CD14-positive monocyte (primary cell): ENCODE measurements at regions not wholly inside any gene's neighbourhood (a gene's known extent, or its start where the extent isn't known, plus 50 kb on each side); places are given as distances from the start of the nearest gene placed in this dataset.

ENCODE experiments used
- DNase-seq, 3 donors: peaks; one replicate each; pipeline ENCODE4 v3.0.0-alpha.2; 2011 to 2022
- H2AFZ ChIP-seq: 2 replicates; pipeline ENCODE4 v1.6.0; 2012; ENCODE audit warnings: mild to moderate bottlenecking, low read depth, low read length, inconsistent platforms; ENCODE audit not compliant: insufficient read depth, poor library complexity, severe bottlenecking
- H3K27ac ChIP-seq, 2 donors: 1 replicate in 1 of 2; 2 replicates in 1 of 2; pipeline ENCODE4 v1.5.1; 2012 to 2013; ENCODE audit warnings: low read length in 2 of 2, control low read depth in 1 of 2, inconsistent platforms in 1 of 2, low read depth in 1 of 2, mild to moderate bottlenecking in 1 of 2
- H3K27me3 ChIP-seq, 2 donors: one replicate each; pipeline versions ENCODE4 v1.6.0 to v1.6.1; 2011 to 2013; ENCODE audit warnings: low read length in 2 of 2; ENCODE audit not compliant: control insufficient read depth in 2 of 2, insufficient read depth in 2 of 2
- H3K36me3 ChIP-seq, 2 donors: replicated peaks in 1 of 2; 1 replicate in 1 of 2; 2 replicates in 1 of 2; pipeline versions ENCODE4 v1.5.1 to v1.6.1; 2012 to 2013; ENCODE audit warnings: low read length in 2 of 2, control low read depth in 1 of 2, inconsistent platforms in 1 of 2, mild to moderate bottlenecking in 1 of 2; ENCODE audit not compliant: insufficient read depth in 2 of 2, control insufficient read depth in 1 of 2
- H3K4me1 ChIP-seq, 2 donors: 1 replicate in 1 of 2; 2 replicates in 1 of 2; pipeline versions ENCODE4 v1.5.1 to v1.6.1; 2012 to 2013; ENCODE audit warnings: low read length in 2 of 2, control low read depth in 1 of 2, inconsistent platforms in 1 of 2, mild to moderate bottlenecking in 1 of 2, moderate library complexity in 1 of 2; ENCODE audit not compliant: insufficient read depth in 2 of 2, control insufficient read depth in 1 of 2
- H3K4me2 ChIP-seq: replicated peaks from 2 replicates; pipeline ENCODE3; 2012; ENCODE audit warnings: low read length, moderate library complexity, mild to moderate bottlenecking; ENCODE audit not compliant: poor library complexity, severe bottlenecking; ENCODE audit errors: extremely low read depth
- H3K4me3 ChIP-seq, 3 experiments: fragments of 200-600 bp in 1 of 3; sonication (generic) in 1 of 3; replicated peaks in 1 of 3; 1 replicate in 2 of 3; 2 replicates in 1 of 3; pipeline ENCODE4 v1.5.1; 2011 to 2013; ENCODE audit warnings: low read length in 3 of 3, mild to moderate bottlenecking in 3 of 3, control low read depth in 2 of 3, low read depth in 2 of 3, inconsistent platforms in 1 of 3, moderate library complexity in 1 of 3
- H3K79me2 ChIP-seq: 2 replicates; pipeline ENCODE4 v1.6.0; 2012; ENCODE audit warnings: mild to moderate bottlenecking, control low read depth, inconsistent platforms, low read length, moderate library complexity; ENCODE audit not compliant: insufficient read depth
- H3K9ac ChIP-seq: 2 replicates; pipeline ENCODE4 v1.6.0; 2017; ENCODE audit warnings: low read length, mild to moderate bottlenecking; ENCODE audit not compliant: insufficient read depth, poor library complexity, severe bottlenecking
- H3K9me3 ChIP-seq, 2 donors: replicated peaks in 1 of 2; 1 replicate in 1 of 2; 2 replicates in 1 of 2; pipeline versions ENCODE4 v1.5.1 to v1.6.1; 2012 to 2013; ENCODE audit warnings: low read length in 2 of 2, control low read depth in 1 of 2; ENCODE audit not compliant: control insufficient read depth in 1 of 2, insufficient read depth in 1 of 2
- H4K20me1 ChIP-seq: 2 replicates; pipeline ENCODE4 v1.6.0; 2012; ENCODE audit warnings: mild to moderate bottlenecking, low read length, control low read depth, moderate library complexity; ENCODE audit not compliant: insufficient read depth
- H3K27ac Mint-ChIP-seq, 7 donors: one replicate each; pipeline ENCODE4 v1.8.0; 2020; ENCODE audit warnings: mild to moderate bottlenecking in 7 of 7, mixed read lengths in 7 of 7, moderate library complexity in 6 of 7, inconsistent platforms in 2 of 7
- H3K27me3 Mint-ChIP-seq, 3 donors: one replicate each; pipeline ENCODE4 v1.8.0; 2021 to 2022; ENCODE audit warnings: low read depth in 3 of 3, mild to moderate bottlenecking in 3 of 3, mixed read lengths in 3 of 3, moderate library complexity in 3 of 3, inconsistent platforms in 1 of 3
- H3K36me3 Mint-ChIP-seq, 2 donors: one replicate each; pipeline ENCODE4 v1.8.0; 2020; ENCODE audit warnings: mixed read lengths in 2 of 2, inconsistent platforms in 1 of 2, mild to moderate bottlenecking in 1 of 2
- H3K4me1 Mint-ChIP-seq: one replicate; pipeline ENCODE4 v1.8.0; 2020; ENCODE audit warnings: mild to moderate bottlenecking, mixed read lengths
- H3K4me3 Mint-ChIP-seq, 2 donors: one replicate each; pipeline ENCODE4 v1.8.0; 2020; ENCODE audit warnings: mild to moderate bottlenecking in 2 of 2, mixed read lengths in 2 of 2, moderate library complexity in 1 of 2
- H3K9me3 Mint-ChIP-seq, 7 donors: one replicate each; pipeline ENCODE4 v1.8.0; 2020 to 2022; ENCODE audit warnings: mixed read lengths in 7 of 7, mild to moderate bottlenecking in 6 of 7, moderate library complexity in 6 of 7, inconsistent platforms in 2 of 7
- WGBS: methylation state at CpG from one replicate; pipeline ENCODE4 v1.1.5; 2013; ENCODE audit warnings: missing lambda C conversion rate; ENCODE audit not compliant: insufficient coverage; 5-methylcytosine and 5-hydroxymethylcytosine counted together
- intact Hi-C, 2 donors: fragments of 100-400 bp; cut with micrococcal nuclease; formaldehyde crosslinking; loops; one replicate each; pipeline versions ENCODE4 v1.15.0 to v1.15.1; 2023
- TF ChIP-seq, protein P1 (sequence below): fragments of 200-600 bp; IDR thresholded peaks from one replicate; pipeline ENCODE4 v1.8.0; 2022; ENCODE audit warnings: antibody characterized with exemption, mild to moderate bottlenecking

GRCh38 chr2:128666596-128666995 lies 347.9 kb upstream of the HS6ST1 start:
- no peaks in the 10 kb centered on the region for H3K36me3 ChIP-seq
- no peak for DNase-seq
- no peaks in the 10 kb centered on the region for H3K27me3 ChIP-seq
- no peak overlapping the region for H3K4me3 ChIP-seq
- no peak overlapping the region for H3K4me2 ChIP-seq
- no peaks in the 10 kb centered on the region for H3K9me3 ChIP-seq
- H4K20me1 ChIP-seq = no peaks in the 10 kb centered on the region
- peaks cover 0 to 8% (median 0%) of the 10 kb centered on the region in 7 donors for H3K9me3 Mint-ChIP-seq
- H3K27ac ChIP-seq = no peak overlapping the region
- H3K4me1 Mint-ChIP-seq = peaks cover 16% of the 10 kb centered on the region
- H2AFZ ChIP-seq = no peak overlapping the region
- H3K36me3 Mint-ChIP-seq = no peaks in the 10 kb centered on the region
- no peaks in the 10 kb centered on the region for H3K79me2 ChIP-seq
- peak overlapping the region in 1 of 2 donors; percentile 23 for H3K4me3 Mint-ChIP-seq
- H3K4me1 ChIP-seq = peaks cover 0 to 11% of the 10 kb centered on the region in 2 donors
- H3K9ac ChIP-seq = no peak overlapping the region
- no CpG with 5 or more reads among the region's 6 CpGs for WGBS
- H3K27ac Mint-ChIP-seq = no peak overlapping the region
- peaks cover 6 to 16% (median 8%) of the 10 kb centered on the region in 3 donors for H3K27me3 Mint-ChIP-seq
- TF ChIP-seq, protein P1, sequence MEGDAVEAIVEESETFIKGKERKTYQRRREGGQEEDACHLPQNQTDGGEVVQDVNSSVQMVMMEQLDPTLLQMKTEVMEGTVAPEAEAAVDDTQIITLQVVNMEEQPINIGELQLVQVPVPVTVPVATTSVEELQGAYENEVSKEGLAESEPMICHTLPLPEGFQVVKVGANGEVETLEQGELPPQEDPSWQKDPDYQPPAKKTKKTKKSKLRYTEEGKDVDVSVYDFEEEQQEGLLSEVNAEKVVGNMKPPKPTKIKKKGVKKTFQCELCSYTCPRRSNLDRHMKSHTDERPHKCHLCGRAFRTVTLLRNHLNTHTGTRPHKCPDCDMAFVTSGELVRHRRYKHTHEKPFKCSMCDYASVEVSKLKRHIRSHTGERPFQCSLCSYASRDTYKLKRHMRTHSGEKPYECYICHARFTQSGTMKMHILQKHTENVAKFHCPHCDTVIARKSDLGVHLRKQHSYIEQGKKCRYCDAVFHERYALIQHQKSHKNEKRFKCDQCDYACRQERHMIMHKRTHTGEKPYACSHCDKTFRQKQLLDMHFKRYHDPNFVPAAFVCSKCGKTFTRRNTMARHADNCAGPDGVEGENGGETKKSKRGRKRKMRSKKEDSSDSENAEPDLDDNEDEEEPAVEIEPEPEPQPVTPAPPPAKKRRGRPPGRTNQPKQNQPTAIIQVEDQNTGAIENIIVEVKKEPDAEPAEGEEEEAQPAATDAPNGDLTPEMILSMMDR = no peak
- intact Hi-C loops = no loop called here

DNA sequence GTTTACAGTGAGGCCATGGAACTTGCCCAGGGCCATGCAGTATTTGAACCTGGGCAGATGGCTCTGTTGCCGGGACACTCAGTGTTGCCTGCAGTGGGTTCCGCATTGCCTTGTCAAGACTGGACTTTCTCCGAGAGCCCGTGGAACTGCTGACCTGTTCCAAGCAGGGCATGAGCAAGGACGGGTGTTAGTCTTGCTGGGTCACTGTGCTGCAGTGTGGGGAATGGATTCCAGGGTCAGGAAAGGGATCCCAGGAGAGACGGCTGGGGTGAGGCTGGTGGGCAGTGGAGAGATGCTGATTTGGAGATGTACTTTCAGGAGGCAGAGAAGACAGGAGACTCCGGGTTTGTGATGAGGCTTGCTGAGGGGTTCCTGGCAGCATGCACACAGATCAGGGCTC lies 348.7 kb upstream of the HS6ST1 start:
- Histone ChIP-seq H3K4me3 (no peak overlapping the region), H3K27me3 (no peaks in the 10 kb centered on the region), H3K4me1 (peaks cover 0 to 7% of the 10 kb centered on the region in 2 donors), H3K36me3 (no peaks in the 10 kb centered on the region), H3K9ac (no peak overlapping the region), H2AFZ (no peak overlapping the region), H3K27ac (no peak overlapping the region), H3K9me3 (no peaks in the 10 kb centered on the region), H3K4me2 (no peak overlapping the region), H3K79me2 (no peaks in the 10 kb centered on the region), H4K20me1 (no peaks in the 10 kb centered on the region)
- H3K36me3 Mint-ChIP-seq = no peaks in the 10 kb centered on the region
- H3K9me3 Mint-ChIP-seq = peaks cover 0 to 8% (median 0%) of the 10 kb centered on the region in 7 donors
- intact Hi-C loops = no loop called here
- TF ChIP-seq, protein P1 = no peak
- WGBS = 89% methylated on average over 7 of the region's 7 CpGs
- peaks cover 9% of the 10 kb centered on the region for H3K4me1 Mint-ChIP-seq
- H3K27ac Mint-ChIP-seq = no peak overlapping the region
- no peak overlapping the region for H3K4me3 Mint-ChIP-seq
- DNase-seq = no peak
- H3K27me3 Mint-ChIP-seq = peaks cover 0 to 12% (median 4%) of the 10 kb centered on the region in 3 donors
